Upper lobe of left lung (tissue), 4 donors: ENCODE measurements at regions not wholly inside any gene's neighbourhood (a gene's known extent, or its start where the extent isn't known, plus 50 kb on each side); places are given as distances from the start of the nearest gene placed in this dataset.

Experiments
- EP300 ChIP-seq, 4 donors: sonication (generic); formaldehyde crosslinking; IDR thresholded peaks; one replicate each; pipeline ENCODE4 v1.5.1; 2017; ENCODE audit warnings: antibody characterized with exemption in 4 of 4, control low read depth in 2 of 4
- POLR2A ChIP-seq, 4 donors: fragments of 450-650 bp; IDR thresholded peaks; one replicate each; pipeline ENCODE4 v1.5.1; 2016 to 2017; ENCODE audit warnings: antibody characterized with exemption in 4 of 4, mild to moderate bottlenecking in 2 of 4
- POLR2AphosphoS5 ChIP-seq, 2 donors: sonication (generic); formaldehyde crosslinking; IDR thresholded peaks; one replicate each; pipeline ENCODE4 v1.5.1; 2017; ENCODE audit warnings: antibody characterized with exemption in 2 of 2
- TF ChIP-seq, protein P1 (sequence below), 6 experiments: fragments of 450-650 bp in 4 of 6; fragments of 200-600 bp in 2 of 6; sonication (generic) in 2 of 6; IDR thresholded peaks; one replicate each; pipeline ENCODE4 v1.5.1; 2016 to 2019; ENCODE audit warnings: antibody characterized with exemption in 6 of 6

DNA sequence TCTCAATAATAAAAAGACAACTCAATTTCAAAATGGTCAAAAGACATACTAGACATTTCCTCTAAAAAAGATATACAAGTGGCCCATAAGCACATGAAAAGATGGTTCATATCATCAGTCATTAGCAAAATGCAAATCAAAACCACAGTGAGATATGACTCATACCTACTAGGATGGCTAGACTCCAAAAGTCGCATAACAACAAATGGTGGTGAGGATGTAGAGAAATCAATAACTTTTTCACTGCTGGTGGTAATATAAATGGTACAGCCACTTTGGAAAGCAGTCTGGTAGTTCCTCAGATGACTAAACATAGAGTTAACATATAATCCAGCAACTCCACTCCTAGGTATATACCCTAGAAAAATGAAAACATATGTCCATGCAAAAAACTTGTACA, 242.3 kb upstream of the NOL4 start:
- TF ChIP-seq, protein P1, sequence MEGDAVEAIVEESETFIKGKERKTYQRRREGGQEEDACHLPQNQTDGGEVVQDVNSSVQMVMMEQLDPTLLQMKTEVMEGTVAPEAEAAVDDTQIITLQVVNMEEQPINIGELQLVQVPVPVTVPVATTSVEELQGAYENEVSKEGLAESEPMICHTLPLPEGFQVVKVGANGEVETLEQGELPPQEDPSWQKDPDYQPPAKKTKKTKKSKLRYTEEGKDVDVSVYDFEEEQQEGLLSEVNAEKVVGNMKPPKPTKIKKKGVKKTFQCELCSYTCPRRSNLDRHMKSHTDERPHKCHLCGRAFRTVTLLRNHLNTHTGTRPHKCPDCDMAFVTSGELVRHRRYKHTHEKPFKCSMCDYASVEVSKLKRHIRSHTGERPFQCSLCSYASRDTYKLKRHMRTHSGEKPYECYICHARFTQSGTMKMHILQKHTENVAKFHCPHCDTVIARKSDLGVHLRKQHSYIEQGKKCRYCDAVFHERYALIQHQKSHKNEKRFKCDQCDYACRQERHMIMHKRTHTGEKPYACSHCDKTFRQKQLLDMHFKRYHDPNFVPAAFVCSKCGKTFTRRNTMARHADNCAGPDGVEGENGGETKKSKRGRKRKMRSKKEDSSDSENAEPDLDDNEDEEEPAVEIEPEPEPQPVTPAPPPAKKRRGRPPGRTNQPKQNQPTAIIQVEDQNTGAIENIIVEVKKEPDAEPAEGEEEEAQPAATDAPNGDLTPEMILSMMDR (IDR thresholded peaks at IDR 0.05): no peak
- TF ChIP-seq POLR2A (IDR thresholded peaks at IDR 0.05) (no peak), EP300 (IDR thresholded peaks at IDR 0.05) (no peak), POLR2AphosphoS5 (IDR thresholded peaks at IDR 0.05) (no peak)
